ENCODE measurements at regions not wholly inside any gene's neighbourhood (a gene's known extent, or its start where the extent isn't known, plus 50 kb on each side); places are given as distances from the start of the nearest gene placed in this dataset.
A peak's percentile ranks its signal among the peaks of the same experiment; 100 is the strongest.

GRCh38 chrX:56066016-56066415 lies 166.1 kb upstream of the KLF8 start (continued):
- TF ChIP-seq, protein P1, sequence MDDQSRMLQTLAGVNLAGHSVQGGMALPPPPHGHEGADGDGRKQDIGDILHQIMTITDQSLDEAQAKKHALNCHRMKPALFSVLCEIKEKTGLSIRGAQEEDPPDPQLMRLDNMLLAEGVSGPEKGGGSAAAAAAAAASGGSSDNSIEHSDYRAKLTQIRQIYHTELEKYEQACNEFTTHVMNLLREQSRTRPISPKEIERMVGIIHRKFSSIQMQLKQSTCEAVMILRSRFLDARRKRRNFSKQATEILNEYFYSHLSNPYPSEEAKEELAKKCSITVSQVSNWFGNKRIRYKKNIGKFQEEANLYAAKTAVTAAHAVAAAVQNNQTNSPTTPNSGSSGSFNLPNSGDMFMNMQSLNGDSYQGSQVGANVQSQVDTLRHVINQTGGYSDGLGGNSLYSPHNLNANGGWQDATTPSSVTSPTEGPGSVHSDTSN (IDR thresholded peaks at IDR 0.05; ENCODE audit: insufficient replicate concordance, low read depth, low read length) = peak; percentile 44
- TF ChIP-seq TCF3 (IDR thresholded peaks at IDR 0.05; ENCODE audit: borderline replicate concordance, insufficient read depth, low read depth, low read length) = 0 out of 2 replicates have a peak, but pooled peaks have one; percentile 13
- peak; percentile 37; the same call in 1 of the 2 replicates for TF ChIP-seq RUNX3 (IDR thresholded peaks at IDR 0.05; ENCODE audit: low read length)
- TF ChIP-seq ZBTB11 (CRISPR knock-in tag; IDR thresholded peaks at IDR 0.05) = no peak
- TF ChIP-seq NR2F1 (conservative IDR thresholded peaks at IDR 0.05) = peak; percentile 74
- peak; percentile 15 for TF ChIP-seq MEF2B (IDR thresholded peaks at IDR 0.05; ENCODE audit: partially characterized antibody, poor library complexity, severe bottlenecking)
- 0 out of 4 replicates have a peak, but pooled peaks of 1 of the 2 experiments have one; percentile 10 for TF ChIP-seq BHLHE40 (IDR thresholded peaks at IDR 0.05; ENCODE audit: borderline replicate concordance in 1 of 2, low read depth in 2 of 2, low read length in 1 of 2)
- TF ChIP-seq ATF2 (IDR thresholded peaks at IDR 0.05; ENCODE audit: low read length) = no peak
- TF ChIP-seq FOXM1 (IDR thresholded peaks at IDR 0.05; ENCODE audit: low read depth, low read length) = no peak

All from GM12878 (cell line).